HL-60 (cell line): ENCODE measurements at regions not wholly inside any gene's neighbourhood (a gene's known extent, or its start where the extent isn't known, plus 50 kb on each side); places are given as distances from the start of the nearest gene placed in this dataset.

ENCODE experiments used
- CTCF ChIP-seq: IDR thresholded peaks from one replicate; pipeline ENCODE4 v1.5.1; 2011; ENCODE audit warnings: low read length, control low read depth, inconsistent platforms; ENCODE audit not compliant: insufficient read depth
- POLR2AphosphoS5 ChIP-seq: IDR thresholded peaks from 2 replicates; pipeline ENCODE4 v1.6.1; 2012; ENCODE audit warnings: low read depth
- SPI1 ChIP-seq: IDR thresholded peaks from 2 replicates; pipeline ENCODE4 v1.6.1; 2012; ENCODE audit warnings: low read depth, mild to moderate bottlenecking, borderline replicate concordance

- no peak for TF ChIP-seq CTCF
- TF ChIP-seq POLR2AphosphoS5, result no peak
- TF ChIP-seq SPI1, result no peak
These were observed 66.4 kb upstream of the CCBE1 start for GRCh38 chr18:59763541-59764136.
